Right lobe of liver (tissue), 6 donors: ENCODE measurements at regions not wholly inside any gene's neighbourhood (a gene's known extent, or its start where the extent isn't known, plus 50 kb on each side); places are given as distances from the start of the nearest gene placed in this dataset.

ENCODE experiments used
- ATAC-seq, 4 donors: fragments of 200-7000 bp; cut with Tn5 transposase; one replicate each; pipeline ENCODE4 v1.9.1; 2020; ENCODE audit warnings: mild to moderate bottlenecking in 4 of 4, moderate library complexity in 4 of 4
- DNase-seq, 3 donors: peaks; one replicate each; pipeline ENCODE4 v3.0.0-alpha.2; 2020
- H3K27ac ChIP-seq, 3 donors: fragments of 200-600 bp; one replicate each; pipeline ENCODE4 v1.8.0; 2022
- H3K27me3 ChIP-seq, 2 donors: fragments of 200-600 bp; one replicate each; pipeline ENCODE4 v1.8.0; 2022
- H3K36me3 ChIP-seq, 4 donors: fragments of 200-600 bp; sonication (generic) in 1 of 4; one replicate each; pipeline versions ENCODE4 v1.5.1 to v1.8.0; 2017 to 2022; ENCODE audit warnings: control low read depth in 1 of 4
- H3K4me1 ChIP-seq, 4 donors: fragments of 200-600 bp; sonication (generic) in 1 of 4; one replicate each; pipeline versions ENCODE4 v1.5.1 to v1.8.0; 2017 to 2022; ENCODE audit warnings: control low read depth in 1 of 4
- H3K4me3 ChIP-seq, 3 donors: fragments of 200-600 bp; one replicate each; pipeline ENCODE4 v1.8.0; 2022
- H3K9me3 ChIP-seq, 4 donors: fragments of 200-600 bp; sonication (generic) in 1 of 4; one replicate each; pipeline versions ENCODE4 v1.5.1 to v1.8.0; 2017 to 2022; ENCODE audit warnings: control low read depth in 1 of 4
- POLR2A ChIP-seq: fragments of 450-650 bp; IDR thresholded peaks from one replicate; pipeline ENCODE4 v1.6.1; 2017; ENCODE audit warnings: antibody characterized with exemption, mild to moderate bottlenecking
- WGBS: methylation state at CpG from one replicate; pipeline ENCODE4 v1.1.6; 2018; ENCODE audit warnings: low coverage, low lambda C conversion rate; ENCODE audit not compliant: insufficient coverage; ENCODE audit errors: missing lambda C conversion rate; 5-methylcytosine and 5-hydroxymethylcytosine counted together
- intact Hi-C, 2 donors: fragments of 100-400 bp; cut with DNase I; formaldehyde crosslinking; loops; one replicate each; pipeline versions ENCODE4 v1.11.2 to v1.14.1; 2022
- TF ChIP-seq, protein P1 (sequence below), 4 donors: fragments of 200-600 bp in 3 of 4; fragments of 450-650 bp in 1 of 4; IDR thresholded peaks; one replicate each; pipeline versions ENCODE4 v1.5.1 to v1.8.0; 2016 to 2022; ENCODE audit warnings: antibody characterized with exemption in 4 of 4, mild to moderate bottlenecking in 2 of 4
- donor health status: DM: no; HTN: yes; CAD: no.
- donor health status: DM: no; HTN: no; CAD: no.
- donor health status: DM: no; HTN: no; CAD: no.
- donor health status: DM: no; HTN: yes; CAD: no.
- donor health status: DM: no; HTN: yes; CAD: no.

DNA sequence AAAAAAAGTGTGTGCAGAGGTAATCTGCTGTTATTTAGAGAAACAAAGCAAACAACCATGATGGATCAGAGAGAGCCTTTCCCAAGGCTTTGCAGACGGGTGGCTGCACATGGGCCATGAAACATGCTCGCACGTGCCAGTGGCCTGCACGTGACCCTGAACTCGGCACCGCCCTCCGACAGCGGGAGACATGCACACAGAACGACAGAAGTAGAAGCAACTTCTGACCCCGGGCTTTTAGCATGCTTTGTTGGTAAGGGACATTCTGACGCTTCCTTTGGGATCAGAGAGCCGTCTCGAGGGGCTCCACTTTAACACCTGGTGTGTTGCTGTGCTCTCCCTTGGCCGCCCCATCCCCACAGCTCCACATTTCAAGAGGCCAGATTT, 112.5 kb downstream of the KCNF1 start:
- 30% methylated on average over 14 of the region's 14 CpGs for WGBS
- ATAC-seq = no peak

DNA sequence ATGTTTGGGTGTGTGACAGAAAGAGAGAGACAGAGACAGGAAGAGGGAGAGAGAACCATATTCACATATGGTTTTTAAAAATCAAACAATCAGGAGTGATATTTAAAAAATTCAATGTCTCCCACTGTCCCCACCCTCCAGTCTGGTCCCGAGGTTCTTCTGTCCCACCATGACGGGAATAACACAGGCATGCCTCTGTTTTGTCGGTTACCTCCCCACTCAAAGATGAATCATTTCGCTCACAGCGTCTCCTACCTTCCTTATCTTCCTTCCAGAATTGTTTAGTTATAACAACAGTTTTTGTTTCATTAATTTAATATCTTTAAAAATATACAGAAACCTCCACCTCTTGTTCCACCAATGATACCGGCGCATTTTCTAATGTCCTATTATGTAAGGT, 113.0 kb downstream of the KCNF1 start:
- Histone ChIP-seq H3K9me3 (no peaks in the 10 kb centered on the region), H3K27ac (no peak overlapping the region), H3K27me3 (no peaks in the 10 kb centered on the region), H3K4me1 (no peaks in the 10 kb centered on the region), H3K4me3 (no peak overlapping the region), H3K36me3 (no peaks in the 10 kb centered on the region)
- 93% methylated on average over 7 of the region's 7 CpGs for WGBS
- intact Hi-C loops = no loop called here
- DNase-seq (no peak), ATAC-seq (no peak)
- TF ChIP-seq, protein P1, sequence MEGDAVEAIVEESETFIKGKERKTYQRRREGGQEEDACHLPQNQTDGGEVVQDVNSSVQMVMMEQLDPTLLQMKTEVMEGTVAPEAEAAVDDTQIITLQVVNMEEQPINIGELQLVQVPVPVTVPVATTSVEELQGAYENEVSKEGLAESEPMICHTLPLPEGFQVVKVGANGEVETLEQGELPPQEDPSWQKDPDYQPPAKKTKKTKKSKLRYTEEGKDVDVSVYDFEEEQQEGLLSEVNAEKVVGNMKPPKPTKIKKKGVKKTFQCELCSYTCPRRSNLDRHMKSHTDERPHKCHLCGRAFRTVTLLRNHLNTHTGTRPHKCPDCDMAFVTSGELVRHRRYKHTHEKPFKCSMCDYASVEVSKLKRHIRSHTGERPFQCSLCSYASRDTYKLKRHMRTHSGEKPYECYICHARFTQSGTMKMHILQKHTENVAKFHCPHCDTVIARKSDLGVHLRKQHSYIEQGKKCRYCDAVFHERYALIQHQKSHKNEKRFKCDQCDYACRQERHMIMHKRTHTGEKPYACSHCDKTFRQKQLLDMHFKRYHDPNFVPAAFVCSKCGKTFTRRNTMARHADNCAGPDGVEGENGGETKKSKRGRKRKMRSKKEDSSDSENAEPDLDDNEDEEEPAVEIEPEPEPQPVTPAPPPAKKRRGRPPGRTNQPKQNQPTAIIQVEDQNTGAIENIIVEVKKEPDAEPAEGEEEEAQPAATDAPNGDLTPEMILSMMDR (IDR thresholded peaks at IDR 0.05) = no peak

More for the DNA sequence above, 112.5 kb downstream of the KCNF1 start:
- no peaks in the 10 kb centered on the region for H3K9me3 ChIP-seq
- no peak for DNase-seq
- no peaks in the 10 kb centered on the region for H3K27me3 ChIP-seq
- intact Hi-C loops = no loop called here
- no peaks in the 10 kb centered on the region for H3K4me1 ChIP-seq
- no peak overlapping the region for H3K4me3 ChIP-seq
- H3K36me3 ChIP-seq = no peaks in the 10 kb centered on the region
- no peak for TF ChIP-seq POLR2A
- TF ChIP-seq, protein P1 (IDR thresholded peaks at IDR 0.05) = no peak
- H3K27ac ChIP-seq = no peak overlapping the region

DNA sequence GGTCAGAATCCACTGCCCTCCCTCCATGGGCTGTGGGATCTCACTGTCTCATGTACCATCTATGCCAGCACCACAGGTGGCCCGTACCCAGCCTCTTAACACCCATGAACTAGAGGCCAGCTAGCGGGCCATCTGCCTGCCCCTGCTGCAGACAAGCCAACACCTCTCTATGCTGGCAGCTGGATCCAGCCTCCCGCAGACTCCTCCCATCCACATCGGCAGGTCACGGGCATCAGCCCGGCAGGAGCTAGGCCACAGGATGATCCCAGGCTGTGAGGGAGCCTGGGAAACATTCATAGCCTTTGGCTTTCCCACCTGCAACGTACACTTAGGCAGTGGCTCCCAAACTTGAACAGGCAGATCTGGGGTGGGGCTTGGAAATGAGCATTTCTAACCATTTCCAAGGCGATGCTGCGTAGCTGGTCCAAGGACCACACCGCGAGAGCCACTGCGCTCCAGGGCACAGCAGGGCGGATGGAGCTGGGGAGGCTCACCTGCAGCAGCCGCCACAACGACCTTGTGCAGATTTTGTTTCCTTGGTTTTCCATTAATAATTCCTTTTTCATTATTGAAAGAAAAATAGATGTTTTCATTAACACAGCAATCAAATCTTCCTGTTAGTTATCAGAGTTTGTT, 114.7 kb downstream of the KCNF1 start:
- H3K4me3 ChIP-seq = no peak overlapping the region
- H3K4me1 ChIP-seq = peaks cover 0 to 11% (median 2%) of the 10 kb centered on the region in 4 donors
- intact Hi-C loops = no loop called here
- TF ChIP-seq, protein P1 (IDR thresholded peaks at IDR 0.05) = no peak
- no peak for TF ChIP-seq POLR2A
- WGBS = 94% methylated on average over 6 of the region's 15 CpGs
- H3K27ac ChIP-seq = no peak overlapping the region
- no peaks in the 10 kb centered on the region for H3K9me3 ChIP-seq
- DNase-seq = no peak
- ATAC-seq = no peak
- H3K27me3 ChIP-seq = no peaks in the 10 kb centered on the region
- H3K36me3 ChIP-seq = no peaks in the 10 kb centered on the region

DNA sequence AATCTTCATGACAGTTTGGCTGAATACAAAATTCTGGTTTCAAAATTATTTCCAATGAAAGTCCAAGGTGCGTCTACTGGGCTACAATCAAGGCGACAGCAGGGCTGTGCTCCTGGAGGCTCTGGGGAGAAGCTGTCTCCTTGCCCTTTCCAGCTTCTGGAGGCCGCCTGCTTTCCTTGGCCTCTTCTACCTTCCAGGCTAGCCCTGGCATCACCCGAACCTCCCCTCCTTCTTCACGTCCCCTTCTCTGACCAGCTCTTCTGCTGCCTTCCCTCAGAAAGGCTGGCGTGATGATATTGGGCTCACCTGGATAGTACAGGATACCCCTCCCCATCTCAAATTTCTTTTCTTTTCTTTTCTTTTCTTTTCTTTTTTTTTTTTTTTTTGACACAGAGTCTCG, 115.5 kb downstream of the KCNF1 start:
- no peak for TF ChIP-seq POLR2A
- TF ChIP-seq, protein P1 (IDR thresholded peaks at IDR 0.05) = no peak
- no peaks in the 10 kb centered on the region for H3K36me3 ChIP-seq
- no peak for ATAC-seq
- DNase-seq = no peak
- WGBS = 85% methylated on average over 6 of the region's 7 CpGs
- no peaks in the 10 kb centered on the region for H3K9me3 ChIP-seq
- intact Hi-C loops = no loop called here
- no peak overlapping the region for H3K4me3 ChIP-seq
- peaks cover 0 to 11% (median 3%) of the 10 kb centered on the region in 4 donors for H3K4me1 ChIP-seq
- no peaks in the 10 kb centered on the region for H3K27me3 ChIP-seq
- H3K27ac ChIP-seq = no peak overlapping the region
